Type B pancreatic cell (in vitro differentiated cells): ENCODE measurements at regions not wholly inside any gene's neighbourhood (a gene's known extent, or its start where the extent isn't known, plus 50 kb on each side); places are given as distances from the start of the nearest gene placed in this dataset.

ENCODE experiments used
- DNase-seq: peaks from one replicate; pipeline ENCODE4 v3.0.0; 2021; ENCODE audit warnings: mixed read lengths; ENCODE audit not compliant: unreplicated experiment; ENCODE audit errors: extremely low spot score
- H3K27ac Mint-ChIP-seq: 2 replicates; pipeline ENCODE4 v1.8.0; 2021; ENCODE audit warnings: mild to moderate bottlenecking, mixed read lengths
- H3K27me3 Mint-ChIP-seq: 2 replicates; pipeline ENCODE4 v1.8.0; 2021; ENCODE audit warnings: mixed read lengths
- H3K36me3 Mint-ChIP-seq: 2 replicates; pipeline ENCODE4 v1.8.0; 2021; ENCODE audit warnings: mixed read lengths
- H3K4me1 Mint-ChIP-seq: one replicate; pipeline ENCODE4 v1.8.0; 2021; ENCODE audit warnings: mixed read lengths; ENCODE audit not compliant: unreplicated experiment
- H3K4me3 Mint-ChIP-seq: 2 replicates; pipeline ENCODE4 v1.8.0; 2021; ENCODE audit warnings: mild to moderate bottlenecking, mixed read lengths
- H3K9me3 Mint-ChIP-seq: 2 replicates; pipeline ENCODE4 v1.8.0; 2021; ENCODE audit warnings: mixed read lengths
- CTCF ChIP-seq: fragments of 200-600 bp; sonication (generic); conservative IDR thresholded peaks from 2 replicates; pipeline ENCODE4 v1.5.0; 2021; ENCODE audit warnings: antibody characterized with exemption, mild to moderate bottlenecking

GRCh38 chr10:78905015-78905956 lies 163.5 kb upstream of the ZMIZ1 start:
- Mint-ChIP-seq H3K27ac (no peak overlapping the region), H3K4me3 (no peak overlapping the region), H3K27me3 (peaks cover 7% of the 10 kb centered on the region), H3K4me1 (peaks cover 22% of the 10 kb centered on the region), H3K9me3 (no peaks in the 10 kb centered on the region), H3K36me3 (no peaks in the 10 kb centered on the region)
- peak; percentile 37 for DNase-seq
- no peak for TF ChIP-seq CTCF

- Mint-ChIP-seq H3K27ac (no peak overlapping the region), H3K36me3 (no peaks in the 10 kb centered on the region), H3K9me3 (no peaks in the 10 kb centered on the region), H3K27me3 (peaks cover 10% of the 10 kb centered on the region), H3K4me3 (no peak overlapping the region), H3K4me1 (peaks cover 22% of the 10 kb centered on the region)
- TF ChIP-seq CTCF = no peak
- peak; percentile 69 for DNase-seq
Observed at GRCh38 chr10:78905957-78906308, 162.8 kb upstream of the ZMIZ1 start.

GRCh38 chr10:78906734-78907390 lies 161.9 kb upstream of the ZMIZ1 start:
- Mint-ChIP-seq H3K27ac (no peak overlapping the region), H3K27me3 (peaks cover 10% of the 10 kb centered on the region)

GRCh38 chr10:78907551-78908211 lies 161.1 kb upstream of the ZMIZ1 start:
- no peak for DNase-seq
- Mint-ChIP-seq H3K36me3 (no peaks in the 10 kb centered on the region), H3K9me3 (no peaks in the 10 kb centered on the region), H3K4me3 (no peak overlapping the region), H3K27ac (peak overlapping the region; percentile 9), H3K4me1 (peaks cover 27% of the 10 kb centered on the region), H3K27me3 (peaks cover 10% of the 10 kb centered on the region)
- no peak for TF ChIP-seq CTCF

More at GRCh38 chr10:78906734-78907390, 161.9 kb upstream of the ZMIZ1 start:
- Mint-ChIP-seq H3K36me3 (no peaks in the 10 kb centered on the region), H3K4me1 (peaks cover 22% of the 10 kb centered on the region), H3K4me3 (no peak overlapping the region), H3K9me3 (no peaks in the 10 kb centered on the region)
- DNase-seq = peak; percentile 44
- no peak for TF ChIP-seq CTCF

- Mint-ChIP-seq H3K27ac (no peak overlapping the region), H3K36me3 (no peaks in the 10 kb centered on the region), H3K4me3 (no peak overlapping the region), H3K4me1 (peaks cover 31% of the 10 kb centered on the region), H3K27me3 (peaks cover 10% of the 10 kb centered on the region), H3K9me3 (no peaks in the 10 kb centered on the region)
- TF ChIP-seq CTCF = no peak
- DNase-seq = no peak
Observed at GRCh38 chr10:78909221-78909620, 159.5 kb upstream of the ZMIZ1 start.
